MCF 10A (cell line): ENCODE measurements at regions not wholly inside any gene's neighbourhood (a gene's known extent, or its start where the extent isn't known, plus 50 kb on each side); places are given as distances from the start of the nearest gene placed in this dataset.

ENCODE experiments used
- BruUV-seq: library from RNA; stranded (reverse); fragments of 400-500 nt; replicated peaks from 2 replicates; lab custom pipeline; 2021; lab: Mats Ljungman, UMichigan
- CTCF ChIA-PET: fragments of 300-600 bp; sonication (Branson Sonifier 250); formaldehyde crosslinking; extraction: SDS; loops from one replicate; lab custom pipeline; 2021; ENCODE audit warnings: antibody characterized with exemption, inconsistent platforms; lab: Yijun Ruan, JAX
- POLR2A ChIA-PET: fragments of 300-600, 350-650 bp; sonication (Branson Sonifier 250); formaldehyde crosslinking; extraction: SDS; loops from one replicate; lab custom pipeline; 2020; ENCODE audit warnings: antibody characterized with exemption, inconsistent platforms; lab: Yijun Ruan, JAX
- DNase-seq: peaks from one replicate; pipeline ENCODE4 v3.0.0-alpha.2; 2018; ENCODE audit not compliant: unreplicated experiment
- H3K27ac Mint-ChIP-seq: one replicate; pipeline ENCODE4 v1.8.0; 2022; ENCODE audit warnings: mild to moderate bottlenecking, low read depth, mixed read lengths; ENCODE audit not compliant: unreplicated experiment
- H3K27me3 Mint-ChIP-seq: one replicate; pipeline ENCODE4 v1.8.0; 2022; ENCODE audit warnings: mixed read lengths; ENCODE audit not compliant: insufficient read depth, unreplicated experiment
- H3K36me3 Mint-ChIP-seq: one replicate; pipeline ENCODE4 v1.8.0; 2022; ENCODE audit warnings: mild to moderate bottlenecking, moderate library complexity, mixed read lengths; ENCODE audit not compliant: insufficient read depth, unreplicated experiment
- H3K4me1 Mint-ChIP-seq: one replicate; pipeline ENCODE4 v1.8.0; 2022; ENCODE audit warnings: mixed read lengths; ENCODE audit not compliant: insufficient read depth, unreplicated experiment
- H3K4me3 Mint-ChIP-seq: one replicate; pipeline ENCODE4 v1.8.0; 2022; ENCODE audit warnings: mild to moderate bottlenecking, moderate library complexity, mixed read lengths; ENCODE audit not compliant: unreplicated experiment
- H3K9me3 Mint-ChIP-seq: one replicate; pipeline ENCODE4 v1.8.0; 2022; ENCODE audit warnings: mixed read lengths; ENCODE audit not compliant: unreplicated experiment
- CTCF ChIP-seq: fragments of 200-600 bp; IDR thresholded peaks from one replicate; pipeline ENCODE4 v1.8.0; 2022; ENCODE audit warnings: antibody characterized with exemption, mild to moderate bottlenecking; ENCODE audit not compliant: unreplicated experiment
- intact Hi-C: fragments of 100-400 bp; cut with micrococcal nuclease; formaldehyde crosslinking; loops from 2 replicates; pipeline ENCODE4 v1.14.1; 2022

GRCh38 chr17:69948406-69948805, 126.6 kb upstream of the KCNJ16 start:
- no peak for TF ChIP-seq CTCF
- BruUV-seq: no TSS peak
- Mint-ChIP-seq H3K36me3 (no peaks in the 10 kb centered on the region), H3K4me3 (no peak overlapping the region), H3K27me3 (no peaks in the 10 kb centered on the region), H3K4me1 (peaks cover 4% of the 10 kb centered on the region), H3K9me3 (peaks cover 7% of the 10 kb centered on the region), H3K27ac (no peak overlapping the region)
- POLR2A ChIA-PET: no interaction called here
- DNase-seq: no peak
- intact Hi-C loops: no loop called here
- CTCF ChIA-PET: no interaction called here

GRCh38 chr17:69949496-69949895, 125.5 kb upstream of the KCNJ16 start:
- ChIA-PET POLR2A (interaction anchor here (0.6 kb wide), 1 partner anchor 519 kb away, joined by 3 read pairs; no protein-coding TSS in a partner anchor), CTCF (no interaction called here)
- no peak for DNase-seq
- Mint-ChIP-seq H3K27me3 (no peaks in the 10 kb centered on the region), H3K4me3 (no peak overlapping the region), H3K4me1 (peaks cover 4% of the 10 kb centered on the region), H3K36me3 (no peaks in the 10 kb centered on the region), H3K27ac (no peak overlapping the region), H3K9me3 (peaks cover 7% of the 10 kb centered on the region)
- no peak for TF ChIP-seq CTCF
- BruUV-seq: no TSS peak
- intact Hi-C loops: no loop called here

- Mint-ChIP-seq H3K36me3 (no peaks in the 10 kb centered on the region), H3K27ac (no peak overlapping the region), H3K9me3 (peaks cover 7% of the 10 kb centered on the region), H3K27me3 (no peaks in the 10 kb centered on the region), H3K4me1 (peaks cover 4% of the 10 kb centered on the region), H3K4me3 (no peak overlapping the region)
- DNase-seq: no peak
- BruUV-seq: no TSS peak
- intact Hi-C loops: no loop called here
- TF ChIP-seq CTCF: no peak
- ChIA-PET POLR2A (interaction anchor here (0.6 kb wide), 1 partner anchor 520 kb away, joined by 3 read pairs; no protein-coding TSS in a partner anchor), CTCF (no interaction called here)
Observed at GRCh38 chr17:69949973-69950695, 124.9 kb upstream of the KCNJ16 start.

GRCh38 chr17:69950701-69951418, 124.2 kb upstream of the KCNJ16 start:
- no peak overlapping the region for H3K27ac Mint-ChIP-seq
- TF ChIP-seq CTCF: no peak
- H3K36me3 Mint-ChIP-seq: no peaks in the 10 kb centered on the region
- intact Hi-C loops: no loop called here
- H3K4me1 Mint-ChIP-seq: peaks cover 4% of the 10 kb centered on the region
- H3K9me3 Mint-ChIP-seq: peaks cover 7% of the 10 kb centered on the region
- ChIA-PET POLR2A (no interaction called here), CTCF (interaction anchor here (1.0 kb wide), 1 partner anchor 11 kb away, joined by 3 read pairs; no protein-coding TSS in a partner anchor)
- no peak for DNase-seq
- no peaks in the 10 kb centered on the region for H3K27me3 Mint-ChIP-seq
- H3K4me3 Mint-ChIP-seq: no peak overlapping the region
- BruUV-seq: no TSS peak
